Limb (tissue), 2 donors: ENCODE measurements at regions not wholly inside any gene's neighbourhood (a gene's known extent, or its start where the extent isn't known, plus 50 kb on each side); places are given as distances from the start of the nearest gene placed in this dataset.
A peak's percentile ranks its signal among the peaks of the same experiment; 100 is the strongest.

Source experiments
- DNase-seq, 2 donors: peaks; one replicate each; pipeline ENCODE4 v3.0.0-alpha.2; 2016; ENCODE audit errors: extremely low spot score in 2 of 2

DNA sequence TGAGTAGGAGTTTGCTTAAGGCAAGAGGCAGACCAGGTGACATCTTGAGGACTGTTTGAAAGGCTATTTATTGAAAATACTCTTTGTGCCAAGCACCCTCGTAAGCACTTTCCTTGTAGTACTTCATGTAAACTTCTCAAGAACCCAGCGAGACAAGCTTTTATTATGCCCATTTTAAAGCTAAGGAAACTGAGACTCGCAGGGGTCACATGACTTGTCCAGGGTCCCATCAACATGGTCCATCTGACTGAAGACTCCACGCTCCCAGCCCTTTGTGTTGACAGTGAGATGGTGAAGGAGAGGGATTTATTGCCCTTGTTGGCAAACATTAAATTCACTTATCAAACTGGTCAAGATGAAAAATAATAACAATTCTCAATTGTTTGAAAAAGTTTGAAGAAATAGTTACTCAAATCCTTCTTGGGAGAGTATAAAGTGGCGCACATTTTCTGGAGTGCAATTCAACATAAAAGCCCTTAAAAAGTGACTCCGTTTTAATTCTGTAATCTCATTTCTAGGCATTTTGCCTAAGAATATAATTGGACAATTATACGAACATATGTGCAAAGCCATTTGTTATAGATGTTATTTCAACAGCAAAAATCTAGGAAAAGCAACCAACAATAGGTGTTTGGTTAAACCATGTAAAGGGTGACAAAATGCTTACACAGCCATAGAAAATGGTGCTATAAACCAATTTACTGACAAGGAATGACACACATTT lies 270.5 kb upstream of the NCKAP5 start:
- no peak for DNase-seq

DNA sequence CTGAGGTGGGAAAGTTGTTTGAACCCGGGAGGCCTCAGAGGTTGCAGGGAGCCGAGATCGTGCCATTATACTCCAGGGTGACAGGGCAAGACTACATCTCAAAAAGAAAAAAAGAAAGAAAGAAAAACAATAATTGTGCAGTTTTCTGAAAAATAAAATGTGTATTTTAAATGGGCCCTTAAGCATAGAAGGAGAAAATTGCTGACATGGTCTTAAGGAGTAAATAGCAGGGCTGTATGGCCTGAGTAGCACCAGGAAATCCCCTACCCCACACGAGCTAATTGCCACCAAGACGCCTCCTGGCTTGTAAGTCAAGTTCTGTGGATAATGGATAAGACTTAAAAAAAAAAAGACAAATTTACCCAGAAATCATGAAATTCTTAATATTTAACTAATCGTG lies 271.4 kb upstream of the NCKAP5 start:
- DNase-seq = no peak

DNA sequence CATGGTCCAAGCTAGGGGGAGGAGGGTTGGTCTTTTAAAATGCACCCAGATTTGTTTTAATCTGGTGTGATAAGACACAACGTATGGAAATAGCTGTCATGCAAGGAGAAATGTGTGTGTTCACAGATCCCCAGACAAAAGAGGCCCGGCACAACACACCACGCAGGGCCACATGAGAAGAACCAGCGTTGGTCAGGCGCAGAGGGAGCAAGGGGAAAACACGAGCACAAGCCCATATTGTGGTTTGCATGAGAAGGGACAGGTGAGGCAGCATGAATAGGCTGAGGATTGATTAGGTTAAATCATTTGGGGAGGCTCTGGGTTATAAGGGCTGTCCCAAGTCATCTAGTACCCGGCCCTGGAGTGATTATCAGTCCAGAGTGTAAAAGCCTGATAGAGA lies 272.5 kb upstream of the NCKAP5 start:
- DNase-seq = no peak

DNA sequence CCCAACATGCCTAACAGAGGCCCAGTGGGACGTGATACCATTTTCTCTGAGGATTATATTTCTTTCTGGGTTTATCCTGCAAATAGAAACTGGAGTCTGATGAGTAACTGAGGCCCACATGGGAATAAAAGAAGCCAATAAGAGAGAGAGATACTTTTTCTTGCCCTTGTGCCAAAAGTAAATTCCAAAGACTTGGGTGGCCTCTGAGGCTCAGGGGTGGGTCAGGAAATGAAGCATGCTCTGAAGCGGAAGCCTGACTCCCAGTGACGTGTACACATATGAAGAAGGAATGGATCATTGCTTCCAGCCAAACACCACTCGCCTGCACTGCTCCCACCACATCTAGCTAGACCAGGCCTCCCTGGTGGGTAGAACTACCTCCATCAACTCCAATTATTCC lies 273.6 kb upstream of the NCKAP5 start:
- peak in 1 of 2 donors; percentile 67 for DNase-seq

DNA sequence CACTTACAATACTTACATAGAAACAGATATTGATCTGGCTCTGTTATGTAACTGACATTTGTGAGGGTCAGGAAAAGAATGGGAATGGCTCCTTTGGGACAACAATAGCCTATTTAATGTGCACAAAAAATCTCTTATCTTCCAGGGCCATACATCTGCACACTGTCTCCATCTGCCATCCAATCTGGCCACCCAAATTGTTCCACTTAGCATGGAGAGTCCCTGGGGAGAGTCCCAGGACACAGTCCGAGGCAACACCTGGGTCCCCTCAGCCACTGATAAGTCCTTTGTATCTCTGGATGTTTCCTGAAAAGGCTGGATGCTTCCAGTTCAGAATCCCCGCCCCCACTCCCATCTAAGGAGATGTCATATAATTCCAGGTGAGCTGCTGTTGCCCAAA lies 274.2 kb upstream of the NCKAP5 start:
- DNase-seq = no peak

DNA sequence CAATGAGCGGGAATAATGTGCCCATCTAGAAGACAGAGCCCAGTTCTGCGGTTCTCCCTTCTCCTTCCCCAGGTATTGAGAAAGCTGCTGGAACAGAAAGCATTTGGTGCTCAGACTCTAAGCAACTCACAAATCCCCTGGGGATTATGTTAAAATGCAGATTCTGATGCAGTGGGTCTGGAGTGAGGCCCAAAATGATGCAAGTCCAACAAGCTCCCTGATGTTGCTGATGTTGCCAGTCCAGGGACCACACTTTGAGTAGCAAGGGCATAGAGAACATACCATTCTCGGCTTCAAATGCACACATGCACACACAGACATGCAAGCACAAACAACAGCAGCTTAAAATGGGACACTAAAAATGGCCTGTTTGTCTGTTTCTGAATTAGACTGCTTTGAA lies 274.8 kb upstream of the NCKAP5 start:
- DNase-seq = no peak

DNA sequence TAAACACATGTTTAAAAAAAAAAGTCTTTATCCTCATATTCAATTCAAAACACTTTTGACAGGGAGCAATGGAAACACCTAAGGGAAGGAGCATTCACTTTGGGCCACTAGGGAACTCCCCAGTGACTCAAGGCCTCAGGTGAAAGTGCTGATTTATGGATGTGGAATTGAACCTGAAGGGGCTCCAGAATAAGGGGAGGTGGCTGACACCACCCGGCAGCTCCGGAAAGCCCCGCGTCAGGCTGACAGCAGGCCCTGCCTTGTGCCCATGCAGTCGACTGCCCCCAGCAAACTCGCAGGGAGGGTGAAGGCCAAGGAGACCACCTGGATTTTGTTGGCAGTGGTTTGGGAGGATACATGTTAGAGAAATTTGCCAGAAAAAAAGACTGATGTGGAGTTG lies 275.3 kb upstream of the NCKAP5 start:
- peak in 1 of 2 donors; percentile 8 for DNase-seq

DNA sequence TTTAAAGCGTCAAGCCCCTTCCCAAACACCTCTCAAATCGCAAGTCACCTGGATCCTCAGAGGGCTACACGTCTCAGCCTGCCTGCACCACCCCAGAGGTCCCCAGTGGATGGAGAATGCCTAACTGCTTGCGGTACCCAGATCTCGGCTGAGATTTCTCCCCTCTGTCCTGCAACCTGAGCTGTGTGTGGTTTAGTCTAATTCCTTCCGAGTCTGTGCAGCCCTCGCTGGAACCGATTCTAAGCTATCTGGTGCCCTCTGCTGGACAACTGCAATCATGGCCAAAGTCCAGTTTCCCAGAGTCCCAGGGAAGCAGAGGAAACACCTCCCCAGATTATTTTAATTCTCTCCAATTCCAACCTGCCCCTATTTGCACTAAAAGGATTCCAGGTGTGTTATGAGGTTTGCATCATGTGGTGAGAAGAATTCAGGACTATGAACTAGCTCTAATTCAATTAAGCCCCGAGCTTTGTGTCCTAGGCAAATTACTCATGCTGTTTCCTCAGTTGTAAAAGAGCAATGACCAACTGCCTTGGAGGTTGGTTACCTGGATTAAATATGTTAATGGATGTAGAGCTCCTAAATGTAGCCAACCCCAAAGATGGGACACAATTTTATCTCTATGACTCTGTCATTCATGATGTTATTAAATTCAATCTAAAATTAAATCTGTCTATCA lies 276.1 kb upstream of the NCKAP5 start:
- peak; percentile 79 to 80 for DNase-seq

DNA sequence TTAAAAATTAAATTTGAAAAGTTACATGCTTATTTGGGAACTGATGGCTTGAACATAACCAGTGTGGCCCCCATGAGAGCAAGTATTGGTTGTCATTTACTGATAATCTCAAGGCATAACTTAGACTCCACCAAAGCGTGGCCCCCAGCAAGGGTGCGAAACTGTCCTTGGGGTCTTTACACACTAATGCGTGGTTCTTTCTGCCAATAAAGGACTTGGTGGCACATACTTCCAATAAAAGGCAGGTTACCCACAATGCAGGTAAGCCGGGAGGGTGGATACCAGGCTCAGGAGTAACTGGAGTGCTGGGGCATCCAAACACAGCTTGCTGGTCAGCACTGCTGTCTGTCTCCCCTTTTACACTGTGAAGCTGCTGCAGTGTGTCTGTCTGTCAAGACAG lies 278.2 kb upstream of the NCKAP5 start:
- DNase-seq = no peak

DNA sequence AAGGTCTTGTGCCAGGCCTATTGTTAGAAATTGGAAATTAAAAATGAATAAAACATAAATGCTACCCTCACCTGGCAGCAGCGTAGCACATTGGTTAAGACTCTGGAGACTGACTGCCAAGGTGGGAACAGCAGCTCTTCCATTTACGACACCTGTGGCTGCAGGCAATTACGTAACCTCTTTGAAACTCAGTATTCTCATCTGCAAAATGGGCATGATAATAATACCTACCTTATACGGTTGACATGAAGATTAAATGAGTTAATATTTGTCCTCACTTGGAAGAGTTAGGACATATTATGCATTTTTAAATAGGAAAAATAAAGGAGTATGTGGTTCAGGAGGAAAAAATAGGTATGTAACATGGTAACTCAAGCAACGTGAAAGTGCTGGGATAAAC lies 279.3 kb upstream of the NCKAP5 start:
- no peak for DNase-seq

DNA sequence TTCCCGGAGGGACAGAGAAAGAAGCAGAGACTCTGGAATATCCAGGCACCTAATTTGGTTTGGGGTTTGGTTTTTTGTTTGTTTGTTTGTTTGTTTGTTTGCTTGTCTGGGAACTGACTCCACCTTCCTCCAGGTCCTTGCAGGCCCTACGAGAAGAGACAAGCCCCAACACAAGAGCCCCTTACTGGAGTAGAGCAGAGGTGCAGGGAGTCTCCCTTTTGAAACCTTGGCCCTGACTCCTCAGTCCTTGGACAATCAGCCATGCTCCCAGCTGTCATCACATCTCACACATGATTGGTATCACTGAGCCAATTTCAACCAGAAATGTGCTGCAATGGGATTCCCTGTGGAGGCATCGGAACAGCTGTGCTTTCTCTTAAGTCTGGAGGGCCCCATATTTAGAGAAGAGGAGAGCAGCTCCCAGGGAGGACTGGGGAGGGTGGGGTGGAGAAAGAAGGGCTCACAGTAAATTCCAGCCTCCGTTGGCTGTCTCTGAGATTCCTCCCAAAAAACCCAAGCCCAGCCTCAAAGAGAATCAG lies 279.9 kb upstream of the NCKAP5 start:
- no peak for DNase-seq

DNA sequence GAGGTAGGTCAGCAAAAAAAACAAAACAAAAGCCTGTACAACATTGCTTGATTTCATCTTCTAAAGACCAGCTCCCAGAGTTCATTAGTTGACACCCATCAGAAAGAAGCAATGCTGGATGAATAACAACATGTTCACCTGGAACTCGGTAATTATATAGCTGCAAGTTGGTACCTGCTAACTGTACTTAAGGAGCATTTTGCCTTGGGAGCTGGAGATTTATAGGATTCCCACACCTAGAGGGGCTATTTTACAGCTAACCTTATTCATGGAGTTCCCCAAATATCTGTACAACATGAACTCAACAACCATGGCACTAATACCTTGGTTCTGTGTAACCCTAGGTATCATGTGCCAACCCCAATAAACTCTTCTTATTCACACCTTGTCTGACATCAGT lies 281.1 kb upstream of the NCKAP5 start:
- DNase-seq = no peak

DNA sequence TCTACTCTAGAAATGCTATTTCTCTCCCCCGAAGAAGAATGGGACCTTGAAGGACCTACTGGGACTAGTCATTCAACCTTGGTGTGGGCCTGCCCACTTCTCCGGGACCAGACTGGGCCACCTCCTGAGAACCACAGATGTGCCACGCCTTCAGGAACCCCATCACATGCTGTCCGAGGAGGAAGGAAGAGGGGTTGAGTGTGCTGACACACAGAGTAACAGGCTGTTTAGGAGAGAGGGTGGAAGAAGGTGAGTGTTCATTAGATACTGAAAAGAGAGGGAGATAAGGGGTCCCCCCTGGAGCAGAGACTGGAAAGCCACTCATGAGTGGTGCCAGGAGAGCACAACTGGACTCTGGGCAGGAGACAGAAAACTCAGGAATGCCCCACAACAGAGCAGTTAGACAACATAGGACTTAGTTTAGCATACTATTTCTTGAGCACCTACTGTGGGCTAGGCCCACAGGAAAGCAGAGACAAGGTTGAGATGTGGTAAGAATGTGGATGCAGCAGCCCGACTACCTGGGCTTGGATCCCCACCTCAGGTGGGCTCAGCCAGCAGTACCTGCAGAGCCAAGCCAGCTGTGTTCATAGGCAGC lies 286.4 kb upstream of the NCKAP5 start:
- DNase-seq = no peak

DNA sequence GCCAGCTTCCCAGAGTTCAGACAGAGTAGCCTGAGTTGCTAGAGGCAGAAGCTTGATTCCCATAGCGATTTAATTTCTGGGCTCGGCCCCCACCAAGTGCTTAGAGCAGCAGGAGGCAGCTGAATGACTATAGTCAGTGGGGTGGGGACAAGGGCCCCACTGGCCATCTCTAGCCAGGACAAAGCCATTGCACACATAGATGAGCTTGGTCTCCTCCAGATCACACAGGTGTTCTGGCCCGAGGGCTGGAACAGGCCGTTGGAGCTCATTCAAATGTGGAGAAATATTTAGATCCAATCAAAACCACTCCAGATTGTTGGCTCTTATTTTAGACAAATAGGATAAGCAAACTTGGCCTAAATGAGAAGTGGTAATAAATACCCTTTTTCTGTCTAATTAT lies 287.3 kb upstream of the NCKAP5 start:
- no peak for DNase-seq

DNA sequence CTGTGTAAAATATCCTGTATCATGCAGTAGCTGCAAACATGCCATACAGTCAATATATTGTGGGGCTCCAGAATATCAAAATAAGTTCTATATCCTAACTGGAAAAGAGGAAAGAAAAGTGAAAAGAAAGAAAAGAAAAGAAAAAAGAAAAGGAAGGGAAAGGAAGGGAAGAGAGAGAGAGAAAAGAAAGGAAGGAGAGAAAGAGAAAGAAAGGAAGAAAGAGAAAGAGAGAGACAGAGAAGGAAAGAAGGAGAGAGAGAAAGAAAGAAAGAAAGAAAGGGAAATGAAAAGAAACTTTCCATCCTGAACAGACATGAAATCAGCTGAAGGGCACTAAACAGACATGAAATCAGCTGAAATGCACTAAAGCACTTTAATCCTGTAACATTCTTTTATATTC lies 288.4 kb upstream of the NCKAP5 start:
- no peak for DNase-seq

DNA sequence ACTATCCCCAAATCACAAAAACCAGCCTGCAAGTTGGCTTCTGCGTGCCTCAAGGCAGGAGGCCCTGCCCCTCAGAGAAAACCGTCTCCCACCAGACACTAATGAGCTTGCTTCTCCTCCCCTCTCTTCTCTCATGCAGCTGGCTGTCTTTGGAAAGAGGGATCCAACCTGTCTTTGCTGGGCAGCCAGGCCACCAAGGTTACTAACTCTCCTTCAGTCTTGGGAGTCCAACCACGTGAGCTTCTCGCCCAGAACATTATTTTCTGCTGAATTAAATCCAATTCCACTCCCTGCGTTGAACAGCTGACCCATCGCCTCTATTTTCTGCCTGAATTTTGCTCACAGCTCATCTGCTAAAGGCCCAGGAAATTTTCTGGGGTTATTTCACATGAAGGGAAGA lies 291.3 kb upstream of the NCKAP5 start:
- no peak for DNase-seq

DNA sequence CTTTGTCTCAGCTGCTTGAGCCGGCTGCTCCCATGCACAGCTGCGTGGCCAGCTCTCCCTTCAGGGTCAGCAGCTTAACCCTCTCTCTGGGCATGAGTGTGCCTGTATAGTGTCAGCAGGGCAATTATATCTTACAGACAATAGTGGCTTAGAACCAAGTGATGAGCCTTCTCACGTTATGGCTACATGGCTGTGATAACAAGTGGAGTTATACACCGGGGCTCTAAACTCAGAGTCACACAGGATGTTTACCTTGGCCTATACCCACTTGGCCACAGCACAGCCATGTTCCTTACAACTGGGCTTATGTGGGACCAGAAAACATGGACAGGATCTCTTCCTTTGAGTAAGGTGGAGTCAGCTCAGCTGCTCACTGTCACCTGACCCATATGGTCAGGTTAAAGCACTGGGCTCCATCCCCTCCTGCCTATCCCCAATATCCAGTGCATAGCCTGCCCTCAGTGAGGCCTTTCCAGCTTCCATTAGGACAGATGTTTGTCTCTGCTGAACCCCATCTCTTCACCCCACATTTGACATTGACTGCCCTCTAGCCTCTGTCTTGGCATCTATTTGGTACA lies 294.2 kb upstream of the NCKAP5 start:
- no peak for DNase-seq

DNA sequence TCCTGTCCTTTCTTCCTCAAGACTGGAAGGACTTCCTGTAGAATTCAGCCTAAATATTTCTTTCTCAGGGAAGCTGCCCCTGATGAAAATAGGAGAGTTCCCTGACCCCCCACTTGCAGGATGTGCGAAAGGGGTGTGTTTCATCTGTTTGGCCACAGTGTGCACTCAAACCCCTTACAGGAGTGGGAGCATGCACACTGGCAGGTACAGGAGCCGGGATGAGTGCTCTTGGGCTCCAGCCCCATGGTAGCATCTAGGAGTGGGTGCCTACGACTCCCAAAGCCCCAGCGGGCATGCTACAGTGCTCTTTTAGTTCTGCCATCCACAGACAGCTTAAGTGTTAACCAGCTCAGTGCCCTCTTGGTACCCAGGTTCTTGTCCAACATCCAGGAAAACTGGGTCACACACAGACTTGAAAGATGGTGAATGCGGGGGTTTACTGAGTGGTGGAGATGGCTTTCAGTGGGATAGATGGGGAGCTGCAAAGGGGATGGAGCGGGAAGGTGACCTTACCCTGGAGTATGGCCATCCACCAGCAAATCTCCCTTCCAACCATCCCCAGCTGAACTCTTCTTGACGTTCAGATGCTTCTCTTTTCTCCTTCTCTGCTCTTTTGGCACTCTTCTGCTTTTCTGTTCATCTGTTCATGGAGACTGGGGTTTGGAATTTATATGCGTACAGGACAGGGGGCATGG lies 295.0 kb upstream of the NCKAP5 start:
- no peak for DNase-seq

DNA sequence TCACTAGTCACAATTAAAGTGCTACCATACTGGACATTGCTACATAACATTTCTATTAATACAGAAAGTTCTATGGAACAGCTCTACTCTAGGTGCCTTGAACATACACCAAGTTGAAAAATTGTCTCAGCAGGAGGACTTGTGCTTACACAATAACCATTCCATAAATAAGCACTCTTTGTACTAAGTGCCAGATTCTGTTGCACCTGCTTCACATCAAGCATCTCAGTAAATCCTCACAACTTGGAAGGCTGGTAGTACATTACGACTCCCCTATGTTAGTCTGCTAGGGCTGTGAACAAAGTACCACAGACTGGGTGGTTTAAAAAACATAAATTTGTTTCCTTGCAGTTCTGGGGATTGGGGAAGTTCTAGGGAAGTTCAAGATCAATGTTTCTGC lies 296.9 kb upstream of the NCKAP5 start:
- no peak for DNase-seq

DNA sequence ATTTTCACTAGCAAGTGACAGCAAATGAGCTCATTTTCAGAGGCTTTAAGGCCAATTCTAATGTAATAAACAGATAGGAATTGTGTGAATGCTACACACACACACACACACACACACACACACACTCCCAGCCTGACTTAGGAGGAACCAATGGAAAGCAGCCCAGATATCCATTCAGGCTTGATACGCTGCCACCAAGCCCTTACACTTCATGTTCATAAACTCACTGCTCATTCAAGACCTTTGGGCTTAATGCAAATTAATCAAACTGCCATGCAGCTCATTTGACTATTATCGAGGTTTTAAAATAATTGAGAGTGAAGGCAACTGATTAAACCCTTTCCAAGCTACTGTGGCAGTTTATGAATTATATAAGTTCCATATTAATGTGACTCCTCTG lies 298.9 kb upstream of the NCKAP5 start:
- DNase-seq = no peak

DNA sequence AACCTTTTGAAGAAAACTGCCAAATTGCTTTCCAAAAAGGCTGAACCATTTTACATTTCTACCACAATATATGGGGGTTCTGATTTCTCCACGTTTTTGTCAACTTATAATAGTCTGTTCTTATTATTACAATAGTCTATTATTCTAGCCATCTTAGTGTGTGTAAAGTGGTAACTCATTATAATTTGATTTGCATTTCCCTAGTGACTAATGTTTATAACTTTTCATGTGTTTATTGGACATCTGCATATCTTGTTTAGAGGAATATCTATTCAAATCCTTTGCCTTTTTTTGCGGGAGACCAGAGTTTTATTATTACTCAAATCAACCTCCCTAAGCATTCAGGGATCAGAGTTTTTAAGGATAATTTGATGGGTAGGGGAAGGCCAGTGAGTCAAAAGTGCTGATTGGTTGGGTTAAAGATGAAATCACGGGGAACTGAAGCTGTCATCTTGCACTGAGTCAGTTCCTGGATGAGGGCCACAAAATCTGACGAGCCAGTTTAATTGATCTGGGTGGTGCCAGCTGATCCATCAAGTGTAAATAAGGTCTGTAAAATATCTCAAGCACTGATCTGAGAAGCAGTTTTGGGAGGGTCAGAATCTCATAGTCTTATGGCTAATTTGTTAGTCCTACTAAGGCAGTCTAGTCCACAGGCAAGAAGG lies 303.4 kb upstream of the NCKAP5 start:
- no peak for DNase-seq
